Renal pelvis (tissue), 1 donor: ENCODE measurements at regions not wholly inside any gene's neighbourhood (a gene's known extent, or its start where the extent isn't known, plus 50 kb on each side); places are given as distances from the start of the nearest gene placed in this dataset.
"Not testable (repeated sequence)": the region's sequence is repeated elsewhere in the genome, so short reads cannot be mapped to it uniquely, and the experiment has no call there.

Source experiments
- DNase-seq: peaks from one replicate; pipeline ENCODE4 v3.0.0-alpha.2; 2013

DNA sequence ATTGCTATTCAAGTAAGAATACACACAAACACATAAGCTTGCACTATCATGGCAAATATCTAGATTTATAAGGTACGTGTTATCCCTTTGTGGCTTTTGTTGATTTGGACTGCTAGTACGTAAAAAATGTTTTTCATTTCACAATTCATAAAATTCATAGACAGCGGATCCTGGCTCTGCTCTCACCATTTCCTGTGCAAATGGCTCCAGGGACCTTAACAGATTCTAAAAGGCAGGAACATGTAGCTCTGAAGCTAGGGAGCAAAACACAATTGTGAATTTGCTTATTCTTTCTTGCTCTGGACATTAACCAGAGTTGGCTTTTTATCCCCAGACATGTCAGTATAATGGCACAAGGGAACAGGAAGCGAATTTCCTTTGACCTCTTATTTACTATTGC, 1019.9 kb upstream of the WWC1 start:
- no peak for DNase-seq

DNA sequence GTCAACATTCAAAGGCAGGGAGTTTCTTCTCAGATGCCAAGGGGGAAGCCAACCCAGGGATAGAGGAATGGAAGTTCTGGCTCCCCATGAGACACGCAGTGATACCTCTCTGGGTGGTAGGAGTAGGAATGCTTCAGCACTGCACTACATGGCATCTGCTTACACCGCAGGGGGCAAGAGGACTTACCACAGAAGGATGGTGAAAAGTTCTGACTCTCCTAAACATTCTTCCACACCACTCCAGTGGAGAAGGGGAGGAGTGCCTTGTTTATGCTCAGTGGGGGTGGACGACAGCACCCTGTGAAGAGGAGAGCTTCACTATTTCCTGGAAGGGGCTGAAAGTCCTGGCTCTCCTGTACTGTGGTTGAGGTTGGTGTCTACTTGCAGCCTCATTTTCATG, 1011.3 kb upstream of the WWC1 start:
- no peak for DNase-seq

DNA sequence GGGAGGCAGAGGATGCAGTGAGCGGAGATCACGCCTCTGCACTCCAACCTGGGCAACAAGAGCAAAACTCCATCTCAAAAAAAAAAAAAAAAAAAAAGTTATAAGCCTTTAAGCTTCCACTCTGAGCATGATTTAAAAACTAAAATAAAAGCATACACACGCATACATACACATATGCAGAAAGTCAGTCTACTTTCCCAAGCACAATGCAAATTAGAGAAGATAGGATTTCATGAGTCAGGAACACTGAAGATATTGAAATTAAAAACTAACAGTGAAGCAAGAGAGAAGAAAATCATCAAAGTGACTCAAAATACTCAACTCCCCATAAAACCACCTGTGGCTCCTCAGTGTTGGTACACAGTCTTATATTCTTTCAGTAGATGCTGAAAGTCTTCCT, 1009.5 kb upstream of the WWC1 start:
- no peak for DNase-seq

DNA sequence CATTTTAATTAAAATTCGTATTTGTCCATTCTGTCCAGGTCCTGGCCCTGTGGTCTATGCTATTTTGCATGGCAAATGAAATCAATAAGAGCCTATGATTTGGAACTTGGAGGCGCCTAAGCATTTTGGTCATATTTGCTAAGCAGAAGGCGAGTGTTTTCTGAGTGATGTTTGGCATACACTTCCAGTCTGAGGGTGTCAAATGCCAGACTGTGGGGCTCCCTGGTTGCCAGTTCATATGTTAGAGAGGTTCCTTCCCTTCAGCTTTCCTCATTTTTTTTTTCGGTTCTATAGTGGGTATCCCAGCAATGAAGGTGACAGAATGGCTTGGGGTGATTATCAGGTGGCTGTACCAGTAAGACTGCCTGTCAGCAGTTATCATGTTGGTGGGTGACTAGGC, 1007.8 kb upstream of the WWC1 start:
- DNase-seq, result no peak

DNA sequence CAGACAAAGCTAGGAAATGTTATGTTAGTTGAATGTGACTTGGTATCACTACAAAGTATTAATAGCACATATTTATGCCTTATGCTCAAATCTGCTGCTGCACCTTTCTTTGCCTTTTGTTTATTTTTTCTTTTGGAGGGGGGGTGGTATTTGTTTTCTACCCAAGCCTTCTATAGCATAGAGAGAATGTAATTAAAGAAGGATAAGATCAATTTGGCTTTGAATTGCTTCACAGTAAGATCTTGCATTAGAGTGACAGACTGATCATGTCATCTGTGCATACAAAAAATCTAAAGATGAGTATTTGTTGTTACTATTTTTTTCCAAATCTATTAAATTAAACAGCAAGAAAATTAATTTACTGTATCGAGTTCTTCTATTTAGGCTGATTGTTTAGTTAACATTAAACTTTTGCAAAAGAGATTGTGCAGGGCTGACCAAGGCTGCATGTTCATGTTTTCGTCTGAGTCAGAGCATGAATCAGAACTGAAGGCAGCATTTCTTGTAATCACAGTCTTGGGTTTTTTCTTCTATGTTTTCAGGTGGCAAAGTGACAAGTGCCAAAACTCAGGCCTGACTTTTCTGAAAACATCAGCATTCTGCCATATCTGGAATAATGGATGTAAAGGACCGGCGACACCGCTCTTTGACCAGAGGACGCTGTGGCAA, 1007.1 kb upstream of the WWC1 start:
- DNase-seq, result no peak

DNA sequence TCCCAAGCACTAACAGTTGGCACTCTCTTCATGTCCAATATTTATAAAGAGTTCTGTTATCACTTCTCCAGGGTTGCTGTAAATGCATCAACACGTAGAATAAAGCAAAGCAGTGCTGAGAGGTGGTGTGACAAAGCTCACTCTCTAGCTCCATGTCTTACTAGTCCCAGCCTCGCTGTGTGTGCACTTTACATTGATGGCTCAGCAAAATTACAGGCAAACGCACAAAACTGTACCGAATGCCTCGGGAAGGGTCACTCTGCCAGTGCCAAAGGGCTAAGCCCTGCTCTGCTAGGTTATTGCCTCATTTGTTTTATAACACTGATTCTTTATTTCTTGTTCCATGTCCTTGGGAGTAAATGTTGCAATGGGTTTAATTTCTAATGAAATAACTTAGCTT, 1005.9 kb upstream of the WWC1 start:
- no peak for DNase-seq

DNA sequence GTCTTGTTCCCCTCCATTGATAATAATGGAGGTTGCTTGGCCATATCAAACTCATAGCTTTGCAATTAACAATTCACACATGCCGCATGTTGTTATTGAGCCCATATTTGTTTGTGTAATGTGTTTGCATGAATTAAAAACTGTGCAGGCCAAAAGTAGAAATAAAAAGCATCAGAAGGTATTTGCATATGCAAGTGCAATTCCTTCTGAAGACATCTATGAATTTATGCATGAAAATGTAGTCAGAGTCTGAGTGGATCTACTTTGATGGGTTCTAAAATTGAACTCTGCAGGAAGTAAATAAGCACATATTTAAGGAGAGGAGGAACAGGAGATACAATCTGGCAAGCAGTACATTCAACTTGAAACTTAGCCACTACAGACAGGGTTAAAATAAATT, 1004.6 kb upstream of the WWC1 start:
- no peak for DNase-seq

DNA sequence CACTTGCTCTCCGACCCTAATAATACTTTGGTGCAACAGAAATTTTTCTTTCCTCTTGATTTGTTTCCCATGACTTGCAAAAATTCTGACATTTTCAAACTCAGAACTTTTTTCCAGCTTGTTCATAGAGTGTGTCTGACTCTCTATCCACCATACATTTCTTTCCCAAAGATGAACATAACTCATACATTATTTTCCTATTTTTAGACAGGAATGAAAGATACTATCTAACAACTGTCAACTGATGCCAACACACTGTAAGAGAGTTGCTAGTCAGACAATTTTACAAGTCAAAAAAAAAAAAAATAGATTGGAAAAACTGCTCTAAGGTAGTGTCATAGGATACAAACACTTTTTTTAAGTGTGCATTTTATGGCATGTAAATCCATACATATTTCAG, 1001.0 kb upstream of the WWC1 start:
- no peak for DNase-seq

DNA sequence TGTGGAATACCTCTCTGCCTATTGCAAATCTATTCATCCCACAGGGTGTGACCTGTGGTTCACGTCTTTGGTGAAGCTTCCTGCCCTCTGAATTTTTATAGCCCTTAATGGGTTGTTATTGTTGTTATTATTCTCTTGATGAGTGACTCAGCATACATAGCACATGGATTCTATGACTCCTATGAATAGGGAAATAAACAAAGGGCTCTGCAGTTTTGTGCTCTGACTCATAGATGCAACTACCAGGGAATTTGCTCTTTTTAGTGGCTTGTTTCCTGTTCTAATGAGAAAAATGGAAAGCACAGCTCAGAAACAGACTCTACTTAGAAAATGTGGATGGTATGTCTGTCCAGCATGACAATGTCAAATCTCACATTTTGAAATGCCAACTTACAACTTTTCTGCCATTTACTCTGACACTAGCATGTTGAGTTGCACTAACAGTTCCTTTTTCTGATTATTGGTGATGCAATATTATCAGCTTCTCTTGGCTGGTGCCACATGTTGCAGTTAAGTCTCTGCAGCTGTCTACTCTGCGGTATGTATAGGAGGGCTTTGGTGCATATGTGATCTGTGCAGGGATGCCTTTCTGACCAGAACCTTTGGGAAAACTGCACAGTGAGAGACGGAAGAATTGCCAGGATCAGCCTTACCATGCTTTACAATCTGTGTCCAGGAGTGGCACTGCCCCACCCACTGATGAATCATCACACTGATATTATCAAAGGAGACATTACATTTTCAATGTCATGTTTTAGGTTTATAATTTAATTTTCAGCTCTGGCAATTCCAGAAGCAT, 996.4 kb upstream of the WWC1 start:
- DNase-seq, result no peak

DNA sequence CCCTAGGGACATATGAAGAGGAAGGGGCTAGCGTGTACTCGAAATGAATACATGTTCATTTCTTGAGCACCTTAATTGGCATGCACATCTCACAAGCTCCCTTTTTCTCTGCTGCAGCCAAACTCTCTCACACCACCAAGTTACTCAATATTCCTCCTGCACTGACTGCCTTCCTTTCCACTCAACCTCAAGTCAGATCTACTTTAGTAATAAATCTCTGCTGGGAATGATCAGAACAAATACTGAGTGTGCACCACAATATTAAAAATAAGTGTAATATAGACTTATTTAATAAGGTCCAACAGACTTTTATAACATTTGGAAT, 995.8 kb upstream of the WWC1 start:
- DNase-seq, result no peak

DNA sequence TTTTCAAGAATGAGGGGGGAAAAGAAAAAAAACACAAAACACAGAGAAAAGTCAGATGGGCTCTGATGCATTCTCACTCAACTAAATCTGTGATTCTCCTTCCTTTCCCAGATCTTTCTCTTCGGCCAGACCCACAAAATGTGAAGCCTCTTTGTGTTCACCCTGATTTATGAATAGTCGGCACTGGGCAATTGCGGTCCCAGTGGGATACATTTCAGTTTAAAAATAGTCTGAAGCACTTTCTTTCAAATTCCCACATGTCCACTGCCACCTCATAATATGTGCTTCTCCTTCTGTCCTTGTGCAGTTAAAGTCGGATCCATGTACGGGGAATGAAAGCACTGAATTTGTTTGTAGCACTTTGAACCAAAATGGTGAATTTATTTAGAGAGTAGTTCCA, 995.4 kb upstream of the WWC1 start:
- DNase-seq, result no peak

DNA sequence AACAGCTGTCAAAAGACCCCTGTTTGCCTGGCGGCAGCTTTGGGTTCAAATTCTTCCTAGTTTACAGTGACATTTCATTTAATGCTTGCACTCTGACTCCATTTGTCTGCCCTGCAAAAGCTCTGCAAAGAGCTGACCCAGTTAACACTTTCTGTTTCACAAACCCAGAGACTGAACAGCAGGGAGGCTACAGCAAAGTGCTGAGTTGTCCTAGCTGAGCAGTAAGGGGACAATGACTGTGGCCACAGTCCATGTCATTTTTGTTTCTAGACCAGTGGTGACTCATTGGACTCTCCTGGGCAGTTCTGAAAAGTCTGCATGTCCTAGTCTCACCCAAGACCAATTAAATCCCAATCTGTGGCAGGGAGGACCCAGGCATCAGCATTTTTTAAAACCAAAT, 994.8 kb upstream of the WWC1 start:
- no peak for DNase-seq

DNA sequence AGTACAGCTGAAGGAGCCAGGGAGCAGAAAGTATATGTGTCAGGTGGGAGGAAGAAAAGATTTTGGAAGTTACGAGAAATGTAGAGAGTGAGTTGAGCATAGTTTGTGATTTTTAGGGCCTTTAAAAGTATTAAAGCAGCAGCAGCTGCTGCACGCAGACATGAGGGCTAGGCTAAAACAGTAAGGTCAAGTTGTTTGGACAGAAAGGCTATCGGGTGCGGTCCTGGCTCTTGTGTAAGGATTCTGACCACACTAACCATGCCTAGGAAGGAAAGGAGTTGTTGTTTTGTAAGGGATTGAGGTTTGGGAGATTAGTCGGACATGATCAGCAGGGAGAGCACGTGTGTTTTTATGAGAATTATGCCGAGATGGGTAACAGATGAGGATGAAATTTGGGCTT, 991.6 kb upstream of the WWC1 start:
- not testable (repeated sequence) for DNase-seq

DNA sequence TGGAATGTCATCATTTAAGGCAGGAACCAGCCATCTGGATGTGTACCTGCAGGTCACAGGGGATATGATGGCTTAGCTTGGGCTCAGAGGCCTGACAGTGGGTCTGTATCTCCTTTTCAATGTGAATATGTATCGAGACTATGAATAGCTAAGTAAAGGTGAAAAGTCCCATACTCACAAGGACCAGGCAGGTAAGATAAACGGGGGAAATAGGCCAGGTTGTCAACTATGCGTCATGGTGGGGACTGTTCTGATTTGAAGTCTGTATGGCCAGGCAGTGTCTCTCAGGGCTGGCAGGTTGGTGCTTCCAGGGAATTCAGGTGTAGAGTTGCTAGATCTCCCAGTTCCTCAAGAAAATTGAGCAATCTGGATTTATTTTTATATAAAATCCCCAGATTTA, 987.9 kb upstream of the WWC1 start:
- DNase-seq, result no peak

DNA sequence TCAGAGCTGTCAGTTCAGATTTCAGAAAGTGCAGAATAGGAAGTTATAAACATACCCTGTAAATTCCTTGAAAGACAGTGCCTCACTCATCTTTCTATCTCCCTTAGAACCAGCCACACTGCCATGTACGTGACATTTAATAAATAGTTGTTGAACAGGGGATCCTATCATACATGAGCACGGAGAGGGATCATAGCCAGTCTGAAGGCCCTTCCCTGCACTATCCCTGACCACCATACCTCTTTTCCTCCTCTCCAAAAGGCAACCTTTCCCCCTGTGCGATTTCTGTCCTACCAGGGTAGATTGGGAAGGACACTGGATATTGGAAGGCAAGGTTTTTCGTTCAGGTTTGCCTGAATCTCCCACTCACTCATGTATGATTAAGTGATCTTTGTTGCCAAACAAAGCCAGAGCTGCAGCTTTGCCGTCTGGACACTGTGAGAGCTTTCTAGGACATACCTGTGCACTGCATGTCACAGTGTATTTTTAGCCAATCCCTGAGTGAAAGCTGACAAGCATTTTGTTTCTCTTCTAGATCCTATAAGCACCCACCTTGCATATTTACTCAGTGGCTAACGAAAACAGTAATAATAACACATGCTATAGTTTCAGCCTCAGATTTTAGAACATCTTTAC, 986.5 kb upstream of the WWC1 start:
- DNase-seq, result no peak

DNA sequence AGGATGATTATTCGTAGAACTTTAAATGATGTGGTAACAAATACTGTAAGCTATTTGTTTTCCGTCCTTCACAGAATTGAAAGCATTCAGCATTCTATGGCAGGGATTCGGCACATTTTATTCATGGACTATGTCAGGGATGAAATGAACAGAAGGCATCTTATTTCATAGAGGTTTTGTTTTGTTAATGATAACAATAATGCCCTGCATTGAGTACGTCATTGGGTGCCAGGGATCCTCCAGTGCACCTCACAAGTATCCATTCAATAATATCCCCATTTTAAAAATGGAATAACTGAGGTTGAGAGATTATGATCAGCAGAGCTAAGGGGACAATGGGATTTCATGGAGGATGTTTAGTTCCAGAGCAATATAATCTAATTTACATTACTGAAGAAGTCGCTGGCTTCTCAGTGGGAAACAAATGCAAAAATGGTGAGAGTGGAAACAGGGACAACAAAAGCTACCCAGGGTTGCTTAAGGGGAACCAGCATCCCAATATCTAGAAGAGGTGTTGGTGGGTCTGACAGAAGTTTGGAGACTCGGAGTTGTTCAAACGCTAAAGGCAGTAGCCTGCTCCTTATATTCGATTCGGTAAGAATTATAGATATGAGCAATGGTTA, 985.7 kb upstream of the WWC1 start:
- DNase-seq, result no peak

DNA sequence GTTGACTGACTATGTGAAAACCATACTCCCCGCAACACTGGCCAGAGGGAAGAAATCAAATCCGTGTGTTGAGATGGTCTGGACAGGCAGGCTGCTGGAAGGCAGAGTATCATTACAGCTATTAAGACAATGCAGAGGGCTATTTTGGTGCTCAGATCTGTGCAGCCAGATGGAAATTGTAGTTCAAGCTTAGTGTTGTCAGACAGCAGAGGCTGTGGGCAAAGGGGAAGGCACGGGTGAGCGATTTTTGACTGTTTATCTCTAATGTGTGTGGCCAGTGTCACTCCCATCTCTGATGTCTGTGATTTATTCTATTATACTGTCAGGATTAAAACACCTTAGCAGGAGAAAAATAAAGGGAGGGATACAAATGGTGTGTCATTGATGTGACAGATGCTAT, 984.4 kb upstream of the WWC1 start:
- DNase-seq, result peak; percentile 27

DNA sequence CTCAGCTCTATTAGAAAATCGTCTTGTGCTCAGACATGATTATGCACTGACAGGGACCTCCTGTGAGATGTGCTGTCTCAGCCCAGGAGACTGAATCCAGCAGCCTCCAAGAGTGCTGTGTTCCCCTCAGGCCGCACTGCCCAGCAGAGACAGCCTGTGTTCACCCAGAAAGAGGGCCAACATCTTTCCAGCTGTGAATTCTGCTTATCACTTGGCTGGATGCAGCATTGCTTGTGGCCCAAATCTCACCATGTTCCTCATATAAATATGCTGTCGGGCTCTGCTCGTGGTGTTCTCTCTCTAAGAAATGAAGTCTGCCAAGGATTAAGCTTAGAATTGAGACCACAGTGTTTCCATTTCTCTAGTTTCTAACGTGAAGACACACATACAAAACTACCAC, 983.0 kb upstream of the WWC1 start:
- no peak for DNase-seq

DNA sequence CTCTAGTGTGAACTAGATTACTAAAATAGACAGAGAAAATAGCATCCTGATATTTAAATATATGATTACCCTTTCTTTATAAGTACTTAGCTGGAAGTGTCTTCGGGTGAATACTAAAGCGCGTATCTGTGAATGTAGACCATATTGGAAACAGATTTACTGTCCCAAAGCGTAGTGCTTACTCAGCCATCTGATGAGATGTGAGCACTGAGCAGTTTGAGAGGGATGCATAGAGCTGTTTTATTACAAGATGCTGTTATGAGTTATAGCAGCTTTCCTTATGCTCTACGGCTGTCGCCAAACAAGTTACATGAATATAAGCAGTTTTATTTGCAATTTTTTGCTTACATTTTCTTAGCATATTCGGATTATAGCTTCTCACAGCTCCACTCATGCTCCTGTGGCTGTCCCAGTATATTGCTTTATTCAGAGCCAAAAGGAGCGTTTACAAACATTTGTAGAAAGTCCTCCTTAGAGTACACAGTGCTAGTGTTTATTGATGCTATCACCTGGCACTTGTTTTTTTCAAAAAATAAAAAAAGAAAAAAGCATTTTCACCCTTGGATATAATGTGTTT, 981.4 kb upstream of the WWC1 start:
- DNase-seq, result no peak

DNA sequence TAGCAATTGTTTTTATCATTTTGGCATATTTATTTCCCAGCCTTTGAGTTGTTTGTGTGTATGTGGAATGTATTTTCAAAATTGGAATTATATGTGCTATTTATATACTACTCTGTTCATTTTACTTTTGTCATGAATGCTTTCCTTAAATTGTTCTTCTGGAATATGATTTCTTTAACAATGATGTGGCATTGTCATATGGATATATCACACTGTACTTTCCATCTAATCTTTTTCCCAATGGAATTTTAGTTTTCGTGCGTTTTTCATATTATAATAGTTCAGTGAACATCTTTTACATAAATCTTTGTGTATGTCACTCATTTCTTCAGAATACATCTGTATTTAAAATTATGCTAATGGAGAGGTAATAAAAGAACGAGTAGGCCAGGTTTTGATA, 980.1 kb upstream of the WWC1 start:
- no peak for DNase-seq

DNA sequence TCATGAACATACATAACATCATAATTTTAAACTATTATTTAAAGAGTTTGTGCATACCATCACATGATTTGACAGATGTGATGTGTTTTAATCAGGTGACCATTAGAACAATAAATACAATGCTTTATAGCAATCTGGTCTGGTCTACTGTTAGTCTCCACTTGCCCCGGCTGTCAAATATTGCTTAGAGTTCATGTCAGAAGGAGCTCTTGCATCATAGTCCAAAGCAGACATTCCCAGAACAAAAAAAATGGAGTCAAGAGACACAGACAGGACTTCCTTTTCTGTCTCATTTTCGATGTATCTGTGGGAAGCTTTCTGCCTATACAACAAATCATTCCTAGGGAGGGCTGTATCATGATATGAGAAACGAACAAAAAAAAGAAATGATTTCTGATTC, 979.2 kb upstream of the WWC1 start:
- DNase-seq, result no peak

DNA sequence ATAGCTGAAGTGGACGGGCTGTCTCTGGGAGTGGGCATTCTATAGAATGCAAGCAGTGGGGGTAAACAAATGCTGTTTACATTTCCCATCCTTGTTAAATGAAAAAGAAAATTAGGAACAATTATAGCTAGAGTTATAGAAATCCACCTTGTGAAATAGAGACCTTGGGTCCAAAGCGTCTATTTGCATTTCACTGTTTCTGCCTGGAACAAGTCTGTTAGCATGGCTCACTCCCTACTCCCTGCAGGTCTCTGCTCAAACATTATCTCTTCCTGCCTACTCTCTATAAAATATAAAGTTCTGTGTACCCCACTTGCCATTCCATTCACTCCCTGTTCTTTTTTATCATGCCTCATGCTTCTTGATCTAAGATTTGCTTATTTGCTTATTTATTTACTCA, 975.7 kb upstream of the WWC1 start:
- no peak for DNase-seq

DNA sequence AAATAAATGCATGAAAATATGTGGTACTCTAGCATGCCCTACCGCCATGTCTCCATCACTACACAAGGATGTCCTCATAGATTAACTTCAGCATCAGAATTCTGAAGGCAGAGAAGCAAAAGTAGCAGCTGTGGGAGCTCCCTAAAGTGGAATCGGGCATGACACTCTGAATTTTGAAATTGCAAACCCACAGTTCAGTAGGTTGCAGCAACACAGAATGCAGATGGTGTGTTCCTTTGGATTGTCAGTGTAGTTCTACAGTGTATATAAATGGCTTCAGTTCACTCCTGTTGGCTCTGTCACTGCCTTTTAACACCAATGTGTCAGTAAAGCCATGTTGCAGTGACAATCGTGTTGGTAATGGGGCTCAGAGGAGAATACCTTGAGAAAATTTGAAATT, 973.6 kb upstream of the WWC1 start:
- DNase-seq, result no peak
